Stimulated activated CD4-positive, alpha-beta T cell treated with anti-CD3 and anti-CD28 coated beads, Interleukin-2, amount 100 ng/mL, for 48 hours (primary cell): ENCODE measurements at regions not wholly inside any gene's neighbourhood (a gene's known extent, or its start where the extent isn't known, plus 50 kb on each side); places are given as distances from the start of the nearest gene placed in this dataset.

ENCODE experiments used
- DNase-seq, 2 donors: peaks; one replicate each; pipeline ENCODE4 v3.0.0-alpha.2; 2020

GRCh38 chr2:53006980-53007379 lies 760.6 kb upstream of the CHAC2 start:
- no peak for DNase-seq

- DNase-seq, result no peak
Measured at GRCh38 chr2:53004413-53004812, 763.2 kb upstream of the CHAC2 start.

- DNase-seq, result no peak
Measured at GRCh38 chr2:52995424-52995823, 772.2 kb upstream of the CHAC2 start.

- DNase-seq, result no peak
Measured at GRCh38 chr2:52976143-52976949, 791.3 kb upstream of the CHAC2 start.

- no peak for DNase-seq
Measured at GRCh38 chr2:52974127-52974526, 793.5 kb upstream of the CHAC2 start.

- no peak for DNase-seq
Measured at GRCh38 chr2:52970642-52971041, 797.0 kb upstream of the CHAC2 start.

GRCh38 chr2:52968043-52968442 lies 799.6 kb upstream of the CHAC2 start:
- no peak for DNase-seq

- DNase-seq, result no peak
Measured at GRCh38 chr2:52964916-52965530, 802.6 kb upstream of the CHAC2 start.

- DNase-seq, result no peak
Measured at GRCh38 chr2:52961403-52961802, 806.2 kb upstream of the CHAC2 start.

GRCh38 chr2:52960881-52961280 lies 806.7 kb upstream of the CHAC2 start:
- DNase-seq, result no peak

GRCh38 chr2:52959801-52960200 lies 807.8 kb upstream of the CHAC2 start:
- DNase-seq, result no peak

- no peak for DNase-seq
Measured at GRCh38 chr2:52956766-52957165, 810.8 kb upstream of the CHAC2 start.

- no peak for DNase-seq
Measured at GRCh38 chr2:52956118-52956517, 811.5 kb upstream of the CHAC2 start.

- DNase-seq, result no peak
Measured at GRCh38 chr2:52955079-52955478, 812.5 kb upstream of the CHAC2 start.

GRCh38 chr2:52940101-52940500 lies 827.5 kb upstream of the CHAC2 start:
- no peak for DNase-seq

GRCh38 chr2:52939250-52939649 lies 828.4 kb upstream of the CHAC2 start:
- DNase-seq, result no peak

- no peak for DNase-seq
Measured at GRCh38 chr2:52936029-52936428, 831.6 kb upstream of the CHAC2 start.

- no peak for DNase-seq
Measured at GRCh38 chr2:52934920-52935640, 832.5 kb upstream of the CHAC2 start.

GRCh38 chr2:52934323-52934898 lies 833.2 kb upstream of the CHAC2 start:
- no peak for DNase-seq

- DNase-seq, result no peak
Measured at GRCh38 chr2:52933878-52934277, 833.7 kb upstream of the CHAC2 start.

- DNase-seq, result no peak
Measured at GRCh38 chr2:52931660-52932059, 835.9 kb upstream of the CHAC2 start.

GRCh38 chr2:52929412-52929811 lies 838.2 kb upstream of the CHAC2 start:
- no peak for DNase-seq

GRCh38 chr2:52919673-52920072 lies 847.9 kb upstream of the CHAC2 start:
- DNase-seq, result no peak

- DNase-seq, result no peak
Measured at GRCh38 chr2:52918551-52918950, 849.1 kb upstream of the CHAC2 start.
